SKM-1 (cell line): ENCODE measurements at regions not wholly inside any gene's neighbourhood (a gene's known extent, or its start where the extent isn't known, plus 50 kb on each side); places are given as distances from the start of the nearest gene placed in this dataset.
"Not testable (repeated sequence)": the region's sequence is repeated elsewhere in the genome, so short reads cannot be mapped to it uniquely, and the experiment has no call there.

Experiments
- DNase-seq: peaks from one replicate; lab custom pipeline; 2025; ENCODE audit not compliant: unreplicated experiment; lab: John Stamatoyannopoulos, UW

DNA sequence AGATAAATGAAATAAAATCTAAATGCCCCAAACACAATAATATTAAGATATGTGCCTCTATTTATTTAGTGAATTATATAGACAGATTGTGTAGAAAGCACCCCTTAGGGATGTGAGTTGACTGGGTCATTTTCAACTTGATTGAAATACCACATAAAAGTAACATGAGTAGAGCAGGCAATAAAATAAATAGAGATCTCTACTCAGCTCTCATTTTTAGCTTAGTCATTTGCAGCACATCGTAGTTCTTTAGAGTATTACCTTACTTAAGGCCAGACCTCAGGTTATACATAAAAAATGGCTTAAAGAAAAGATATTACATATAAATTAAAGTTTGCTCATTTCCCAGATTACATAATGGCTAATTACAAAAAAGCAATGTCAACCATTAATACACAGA lies 1525.6 kb upstream of the PRR20A start:
- DNase-seq, result no peak

DNA sequence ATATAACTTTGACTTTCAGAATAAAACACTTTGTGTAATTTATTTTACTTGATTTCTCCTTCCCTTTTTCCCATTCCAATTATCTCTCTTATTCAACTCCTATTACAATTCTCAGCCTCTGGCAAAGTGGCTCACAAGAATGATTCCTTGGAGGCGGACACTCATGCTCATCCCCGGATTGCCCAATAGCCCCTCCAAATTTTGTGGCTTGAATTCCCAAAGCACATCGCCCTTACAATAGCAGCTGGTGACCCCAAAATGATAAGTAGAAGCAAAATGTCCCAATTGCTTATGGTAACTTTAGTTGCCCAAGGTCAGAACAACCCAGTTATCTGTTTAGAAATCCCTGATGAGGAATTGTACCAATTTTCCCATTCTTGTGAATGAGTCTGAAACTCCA lies 1523.5 kb upstream of the PRR20A start:
- no peak for DNase-seq

DNA sequence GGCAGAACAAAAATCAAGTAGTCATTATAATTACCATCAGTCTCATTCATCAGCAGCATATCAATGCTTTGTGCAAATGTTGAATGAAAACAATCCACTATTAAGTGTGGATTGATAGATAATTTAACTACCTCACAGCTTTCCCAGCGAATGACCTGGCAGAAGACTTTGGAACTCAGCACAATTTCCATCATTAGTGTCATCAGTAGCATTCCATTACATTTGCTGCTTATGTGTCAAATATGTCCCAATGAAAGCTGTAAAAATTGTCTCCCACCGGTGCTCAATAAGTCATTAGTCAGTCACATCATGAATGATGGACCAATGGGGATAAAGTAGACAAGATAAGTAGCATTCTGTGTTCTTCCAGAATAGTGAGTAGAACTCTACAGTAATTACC lies 1513.5 kb upstream of the PRR20A start:
- DNase-seq, result no peak

DNA sequence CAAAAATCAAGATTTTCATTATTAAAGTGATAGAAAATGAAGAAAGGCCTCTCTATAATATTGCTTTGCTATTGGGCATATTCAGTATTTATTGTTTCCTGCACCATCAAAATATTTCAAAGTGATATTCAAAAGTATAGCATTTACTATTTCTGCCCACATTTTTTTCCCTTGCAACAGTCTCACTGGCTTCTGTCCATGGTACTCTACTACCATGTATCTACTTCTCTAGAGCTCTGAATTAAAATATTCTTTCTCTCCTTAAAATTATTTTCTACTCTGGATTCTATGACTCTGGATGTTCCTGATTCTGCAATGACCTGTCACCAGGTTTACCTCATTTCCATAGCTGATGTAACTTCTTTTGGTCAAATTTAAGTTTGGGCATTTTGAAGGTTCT lies 1508.3 kb upstream of the PRR20A start:
- DNase-seq, result no peak

DNA sequence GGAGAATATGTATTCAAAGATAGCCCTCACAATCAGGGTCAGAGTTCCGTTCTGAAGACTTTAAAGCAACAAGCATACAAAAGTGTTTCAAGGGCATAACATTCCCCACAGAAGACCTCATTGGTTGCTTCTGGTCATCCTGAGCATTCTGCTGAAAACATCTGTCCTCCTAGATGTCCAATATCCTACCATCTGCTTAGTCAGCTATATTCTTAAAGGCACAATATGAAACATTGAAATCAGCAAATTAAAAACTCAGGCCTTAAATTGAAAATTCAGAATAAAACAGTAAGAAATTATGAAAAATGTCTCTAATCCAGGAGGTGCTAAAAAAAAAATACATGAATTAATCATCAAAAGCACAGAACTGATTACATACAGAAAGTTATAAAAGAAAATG lies 1491.2 kb upstream of the PRR20A start:
- DNase-seq, result no peak

DNA sequence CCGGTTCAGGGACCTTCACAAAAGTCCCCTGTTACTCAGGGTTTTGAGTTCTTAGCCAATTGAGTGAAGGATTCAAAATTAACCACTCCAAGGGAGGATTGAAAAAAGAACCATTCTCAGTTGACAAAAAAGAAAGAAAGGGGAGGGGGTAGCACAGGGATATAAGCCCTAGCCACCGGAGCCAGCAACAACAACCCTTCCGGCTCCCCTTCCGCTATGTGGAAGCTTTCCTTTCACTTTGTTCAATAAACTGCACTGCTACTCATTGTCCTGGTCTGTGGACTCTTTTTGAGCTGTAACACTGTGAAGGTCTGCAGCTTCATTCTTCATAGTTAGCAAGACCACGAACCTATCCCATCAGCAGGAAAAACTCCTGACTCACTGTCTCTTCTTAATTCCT lies 1488.1 kb upstream of the PRR20A start:
- no peak for DNase-seq

DNA sequence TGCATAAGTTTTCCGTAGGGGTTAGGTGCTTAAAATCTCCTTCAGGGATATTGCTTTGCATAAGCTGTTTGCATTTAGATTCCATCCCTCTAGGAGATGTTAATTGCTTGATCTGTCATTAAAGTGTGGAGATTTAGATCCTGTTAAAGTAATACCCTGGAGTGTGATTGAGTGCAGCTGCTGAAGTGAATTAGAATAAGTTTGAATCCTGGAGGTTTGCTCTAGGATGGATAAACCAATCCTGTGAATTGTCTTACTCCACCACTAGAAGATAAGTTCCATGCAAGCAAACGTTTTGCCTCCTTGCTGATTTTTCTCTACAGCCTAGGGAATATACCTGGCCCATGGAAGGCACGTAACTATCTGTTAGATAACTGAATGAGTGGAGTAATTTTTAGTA lies 1487.2 kb upstream of the PRR20A start:
- no peak for DNase-seq

DNA sequence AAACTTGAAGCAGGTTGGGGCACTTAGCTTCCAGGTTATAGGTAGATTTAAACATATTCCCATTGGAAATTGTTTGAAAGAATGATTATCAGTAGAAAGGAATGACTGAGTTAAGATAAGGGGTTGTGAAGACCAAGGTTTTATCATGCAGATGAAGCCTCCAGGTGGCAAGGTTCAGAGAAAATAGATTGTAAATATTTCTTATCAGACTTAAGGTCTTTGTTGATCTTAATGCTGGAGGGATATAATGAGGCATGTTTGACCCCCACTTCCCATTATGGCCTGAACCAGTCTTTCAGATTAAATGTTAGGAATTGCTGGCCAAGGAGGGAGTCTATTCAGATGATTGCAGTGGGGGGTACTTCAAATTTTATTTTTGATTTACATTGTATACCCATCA lies 1486.5 kb upstream of the PRR20A start:
- DNase-seq, result no peak

DNA sequence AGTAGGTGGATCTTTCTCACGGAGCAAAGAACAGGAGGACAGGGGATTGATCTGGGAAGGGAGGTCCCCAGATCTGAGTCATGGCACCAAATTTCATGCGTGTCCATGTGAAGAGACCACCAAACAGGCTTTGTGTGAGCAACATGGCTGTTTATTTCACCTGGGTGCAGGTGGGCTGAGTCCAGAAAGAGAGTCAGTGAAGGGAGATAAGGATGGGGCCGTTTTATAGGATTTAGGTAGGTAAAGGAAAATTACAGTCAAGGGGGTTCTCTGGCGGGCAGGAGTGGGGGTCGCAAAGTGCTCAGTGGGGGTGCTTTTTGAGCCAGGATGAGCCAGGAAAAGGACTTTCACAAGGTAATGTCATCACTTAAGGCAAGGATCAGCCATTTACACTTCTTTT lies 1480.5 kb upstream of the PRR20A start:
- not testable (repeated sequence) for DNase-seq

DNA sequence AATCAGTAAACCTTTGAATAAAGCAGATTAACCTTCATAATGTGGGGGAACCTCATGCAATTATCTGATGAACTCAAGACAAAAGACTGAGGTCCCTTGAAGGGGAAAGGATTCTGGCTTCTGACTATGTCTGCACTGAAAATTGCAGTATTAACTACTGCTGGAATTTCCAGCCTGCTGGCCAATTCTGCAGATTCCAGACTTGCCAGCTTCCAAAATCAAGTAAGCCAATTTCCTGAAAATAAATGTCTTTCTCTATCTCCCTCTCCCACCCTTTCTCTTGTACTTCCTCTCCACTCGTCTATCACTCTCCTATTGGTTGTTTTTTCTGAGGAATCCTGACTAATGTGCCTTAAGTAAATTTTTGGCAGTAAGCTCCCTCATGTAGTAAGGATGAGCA lies 1479.9 kb upstream of the PRR20A start:
- DNase-seq, result no peak

DNA sequence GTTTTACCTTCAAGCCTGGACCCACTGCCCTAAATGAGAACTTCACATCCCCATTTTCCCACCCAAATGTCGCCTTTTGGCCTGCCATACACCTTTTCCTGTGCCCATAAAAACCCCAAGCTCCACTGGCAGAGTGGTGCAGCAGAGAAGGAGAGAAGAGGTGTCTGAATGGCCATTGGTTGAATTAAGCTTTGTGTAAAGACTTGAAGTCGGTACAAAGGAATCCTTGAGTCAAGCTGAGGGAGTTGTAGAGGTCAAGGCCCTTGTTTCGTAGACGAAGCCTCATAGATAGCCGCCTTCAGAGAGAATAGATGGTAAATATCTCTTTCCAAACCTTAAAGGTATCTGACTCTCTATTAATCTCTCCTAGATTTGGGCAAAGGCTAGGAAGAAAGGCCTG lies 1479.2 kb upstream of the PRR20A start:
- DNase-seq, result no peak

DNA sequence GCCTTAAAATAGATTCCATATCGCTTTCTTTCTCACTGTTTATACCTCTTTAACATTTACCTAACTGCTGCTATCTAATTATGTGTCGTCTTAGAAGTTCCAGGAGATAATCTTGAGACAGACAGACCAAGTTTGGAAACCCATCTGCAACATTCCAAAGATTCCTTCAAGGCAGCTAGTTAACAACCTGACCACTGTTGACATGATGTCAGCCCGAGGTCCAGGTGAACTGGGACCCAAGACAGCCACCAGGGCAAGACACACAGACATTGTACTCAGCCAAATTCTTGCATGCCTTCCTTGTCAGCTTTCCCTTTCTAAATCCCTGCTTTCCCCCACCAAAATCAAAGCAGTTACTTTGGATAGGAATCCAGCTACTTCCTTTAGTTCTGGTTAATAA lies 1476.5 kb upstream of the PRR20A start:
- no peak for DNase-seq

DNA sequence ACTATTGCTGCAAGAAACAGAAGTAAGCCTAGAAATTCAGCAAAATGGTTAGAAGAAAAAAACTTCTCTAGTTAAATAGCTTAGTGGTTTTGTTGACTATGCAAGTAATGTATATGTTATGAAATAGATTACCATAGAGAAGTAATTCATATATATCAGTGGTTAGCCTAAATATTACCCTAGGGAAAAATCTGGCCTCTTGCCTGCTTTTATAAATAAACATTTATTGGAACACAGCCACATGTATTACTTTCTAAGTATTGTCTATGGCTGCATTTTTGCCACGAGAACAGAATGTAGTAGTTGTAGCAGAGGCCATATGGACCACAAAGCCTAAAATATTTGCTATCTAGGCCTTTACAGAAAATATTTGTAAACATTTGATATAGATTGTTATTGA lies 1471.7 kb upstream of the PRR20A start:
- DNase-seq, result no peak

DNA sequence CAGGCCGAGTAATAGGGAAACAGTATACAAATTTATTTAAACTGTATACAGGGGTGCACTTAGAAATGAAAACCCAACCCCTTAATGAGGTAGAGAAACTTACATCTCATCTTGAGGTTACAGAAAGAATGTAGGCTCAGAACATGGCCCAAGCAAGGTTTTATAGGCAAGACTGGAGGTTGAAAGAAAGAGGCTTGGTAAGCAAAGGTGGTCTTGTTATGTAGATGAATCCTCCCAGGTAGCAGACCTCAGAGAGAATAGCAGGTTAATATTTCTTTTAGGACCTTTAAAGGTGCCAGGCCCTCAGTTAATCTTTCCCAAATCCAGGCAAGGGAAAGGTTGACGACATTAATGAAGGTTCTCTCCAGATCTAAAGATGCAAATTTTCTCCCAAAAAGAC lies 1466.8 kb upstream of the PRR20A start:
- no peak for DNase-seq

DNA sequence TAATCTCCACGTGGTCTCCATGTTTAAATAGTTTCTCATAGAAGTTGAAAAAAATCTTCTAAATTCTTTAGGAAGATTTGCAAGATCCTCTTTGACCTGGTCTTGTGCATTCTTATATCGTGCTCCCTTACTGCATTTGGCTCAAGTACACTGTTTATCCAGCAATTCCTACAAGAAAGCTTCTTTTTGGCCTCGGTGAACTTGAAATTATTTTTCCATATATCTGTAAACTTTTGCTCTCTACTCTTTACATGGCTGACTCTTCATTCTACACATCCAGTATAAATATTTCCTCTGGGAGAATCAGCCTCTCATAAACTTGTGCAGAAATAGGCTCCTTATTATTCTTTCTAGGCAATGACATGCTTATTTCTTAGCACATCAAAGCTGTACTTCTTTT lies 1457.9 kb upstream of the PRR20A start:
- DNase-seq, result no peak

DNA sequence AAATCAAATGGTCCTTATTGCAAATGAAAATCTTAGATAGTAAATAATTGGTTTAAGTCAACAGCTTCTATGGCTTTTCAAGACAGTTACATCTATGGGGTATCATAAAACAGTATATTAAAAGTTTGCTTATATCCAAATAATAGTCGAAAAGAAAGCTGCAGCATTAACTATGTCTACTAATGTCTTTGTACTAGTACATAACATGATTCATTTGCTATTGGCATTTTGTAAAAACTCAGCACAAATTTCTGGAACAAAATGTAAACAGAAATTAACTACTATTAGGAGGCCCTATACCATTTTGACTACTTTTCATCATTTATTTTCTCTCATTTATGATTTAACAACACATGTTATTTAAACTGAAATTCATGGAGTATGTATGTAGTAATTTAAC lies 1435.2 kb upstream of the PRR20A start:
- DNase-seq, result no peak

DNA sequence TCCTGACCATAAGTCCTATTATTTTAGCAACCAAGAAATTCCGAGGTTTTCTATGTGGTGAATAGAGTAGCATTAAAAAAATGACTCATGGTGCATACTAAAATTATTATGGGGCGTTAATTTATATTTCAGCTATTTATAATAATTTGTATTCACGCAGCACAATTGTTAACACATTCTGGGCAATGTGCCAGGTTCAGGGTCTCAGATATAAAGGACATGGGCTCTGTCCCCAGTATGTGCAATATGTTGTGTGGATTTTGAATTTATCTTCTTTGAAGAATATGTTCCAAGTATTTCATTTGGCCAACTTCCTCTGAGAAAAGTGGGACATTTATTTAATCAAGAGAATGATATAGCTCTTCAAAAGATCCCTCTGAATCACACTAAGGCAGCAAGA lies 1434.7 kb upstream of the PRR20A start:
- DNase-seq, result no peak

DNA sequence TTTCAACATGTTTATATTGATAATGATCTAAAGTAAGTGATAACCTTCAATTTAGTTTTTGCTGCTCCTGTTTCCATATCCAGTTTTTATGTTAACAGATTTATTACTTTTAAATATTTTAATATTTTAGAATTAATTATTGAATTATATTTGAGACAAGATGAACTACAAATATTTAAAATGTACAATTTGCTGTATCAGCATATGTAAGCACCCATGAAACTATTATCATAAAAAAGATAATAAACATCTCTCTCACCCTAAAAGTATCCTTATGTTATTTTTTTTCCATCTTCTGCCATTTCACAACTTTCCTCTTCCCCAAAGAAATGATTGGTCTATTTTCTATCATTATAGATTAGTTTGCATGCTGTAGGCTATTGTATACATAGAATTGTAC lies 1426.6 kb upstream of the PRR20A start:
- DNase-seq, result no peak

DNA sequence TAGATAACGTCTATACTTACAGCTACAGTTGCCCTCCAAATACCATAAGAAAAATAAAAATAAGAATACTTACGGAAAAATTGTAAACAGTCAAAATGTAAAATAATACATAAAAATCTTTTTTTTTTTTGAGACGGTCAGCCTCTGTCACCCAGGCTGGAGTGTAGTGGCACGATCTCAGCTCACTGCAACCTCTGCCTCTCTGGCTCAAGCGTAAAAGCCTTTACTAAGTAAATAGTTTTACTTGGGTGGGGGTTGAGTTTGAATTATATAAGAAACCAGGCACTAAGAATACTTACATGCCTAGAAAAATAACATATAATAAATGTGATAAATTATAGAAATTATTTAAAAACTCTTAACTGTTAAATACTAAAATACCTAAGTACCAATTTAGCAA lies 1413.0 kb upstream of the PRR20A start:
- DNase-seq, result no peak

DNA sequence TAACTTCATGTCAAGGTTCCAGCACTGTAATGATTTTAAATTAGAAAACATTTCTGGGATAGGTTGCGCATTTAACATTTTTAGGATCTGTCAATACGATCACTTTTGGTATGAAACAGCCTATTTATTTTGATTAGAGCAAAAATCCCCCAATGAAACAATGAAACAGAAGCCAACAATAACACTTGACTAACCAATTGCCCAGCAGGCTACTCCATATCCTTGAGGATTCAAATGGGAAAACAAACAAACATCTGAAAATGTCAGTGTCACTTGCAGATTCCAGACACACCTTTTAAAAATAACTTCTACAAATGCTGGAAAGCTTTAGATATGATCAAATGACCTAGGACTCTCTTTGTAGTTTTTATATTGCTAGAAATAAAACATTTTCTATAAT lies 1412.5 kb upstream of the PRR20A start:
- DNase-seq, result no peak

DNA sequence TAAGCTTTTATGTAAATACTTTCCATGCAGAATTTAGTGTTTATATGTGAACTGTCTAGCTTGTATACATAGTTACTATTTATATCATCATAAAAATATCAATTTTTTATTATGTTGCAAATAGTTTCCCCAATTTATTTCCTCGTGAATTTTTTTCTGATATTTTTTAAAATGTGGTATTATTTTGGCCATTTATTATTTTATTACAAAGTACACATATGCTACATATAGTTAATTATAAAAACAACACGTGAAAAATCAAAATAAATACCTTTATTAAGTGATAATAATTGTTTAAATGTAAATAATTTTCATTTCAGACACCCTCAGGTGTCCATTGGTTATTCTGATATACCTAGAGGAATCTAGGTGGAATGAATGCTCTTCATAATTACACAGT lies 1394.9 kb upstream of the PRR20A start:
- no peak for DNase-seq

DNA sequence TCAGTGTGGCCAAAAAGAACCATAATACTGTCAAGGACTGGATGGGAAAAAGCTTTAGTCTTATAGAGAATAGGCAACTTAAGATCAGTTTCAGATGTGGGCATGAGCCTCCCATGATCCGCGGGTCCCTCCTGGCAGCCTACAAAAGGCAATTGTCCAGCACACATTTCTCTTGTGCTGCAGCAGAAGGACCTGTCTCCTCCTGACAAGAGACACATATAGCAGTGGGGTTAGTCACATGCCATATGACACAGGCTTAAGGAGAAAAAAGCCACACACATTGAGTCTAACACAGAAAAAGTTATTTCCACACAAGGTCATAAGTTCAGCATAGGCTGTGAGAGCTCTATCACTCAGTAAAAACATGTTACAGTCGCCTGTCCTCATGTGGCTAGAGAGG lies 1378.7 kb upstream of the PRR20A start:
- no peak for DNase-seq

DNA sequence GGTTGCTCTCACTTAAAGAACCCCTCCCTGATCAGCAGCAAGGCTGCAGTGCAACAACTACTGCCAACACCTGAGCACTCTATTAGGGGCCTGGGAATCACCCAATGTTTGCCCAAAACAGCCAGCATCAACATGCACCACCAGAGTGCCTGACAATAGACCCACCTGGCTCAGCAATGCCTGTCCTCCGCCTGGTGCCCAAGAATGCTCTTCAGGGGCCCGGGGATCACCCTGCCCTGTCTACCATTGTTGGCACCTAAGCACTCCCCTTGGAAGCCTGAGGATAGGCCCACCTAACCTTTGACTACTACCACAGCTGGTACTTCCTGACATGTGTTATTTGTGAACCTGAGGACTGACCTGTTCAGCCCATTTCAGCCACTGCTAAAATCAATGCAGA lies 1363.1 kb upstream of the PRR20A start:
- DNase-seq, result no peak

DNA sequence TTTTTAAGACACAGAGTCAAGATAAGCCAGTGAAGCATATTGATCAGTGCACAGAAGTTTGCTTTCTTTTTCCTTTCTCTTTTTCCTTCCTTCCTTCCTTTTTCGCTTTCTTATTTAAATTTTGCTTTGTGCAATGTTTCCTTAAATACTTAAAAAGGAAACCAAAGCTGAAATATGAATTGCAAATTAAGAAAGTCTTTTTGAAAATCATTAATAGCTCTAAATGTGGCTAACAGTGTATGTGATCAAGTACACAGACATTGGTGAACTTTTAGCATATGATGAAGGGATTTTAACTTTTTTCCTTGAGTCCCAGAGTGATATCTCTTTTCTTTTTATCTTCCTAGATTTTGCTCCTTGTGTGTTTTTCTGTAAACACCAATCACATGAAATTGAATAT lies 1356.9 kb upstream of the PRR20A start:
- no peak for DNase-seq
